Bronchial epithelial cell (primary cell): ENCODE measurements at regions not wholly inside any gene's neighbourhood (a gene's known extent, or its start where the extent isn't known, plus 50 kb on each side); places are given as distances from the start of the nearest gene placed in this dataset.

Experiments used
- DNase-seq: peaks from one replicate; pipeline ENCODE4 v3.0.0-alpha.2; 2010; ENCODE audit warnings: low read depth
- FAIRE-seq: peaks from 2 replicates; lab custom pipeline; 2011; peaks lifted over from hg19 to GRCh38; lab: Jason Lieb, UNC
- H3K27me3 ChIP-seq: 2 replicates; pipeline ENCODE4 v1.5.1; 2011; ENCODE audit warnings: low read length; ENCODE audit not compliant: control insufficient read depth, insufficient read depth
- H3K36me3 ChIP-seq: 2 replicates; pipeline ENCODE4 v1.5.1; 2011; ENCODE audit warnings: low read length; ENCODE audit not compliant: control insufficient read depth, insufficient read depth
- H3K4me3 ChIP-seq: 2 replicates; pipeline ENCODE4 v1.5.1; 2011; ENCODE audit warnings: mild to moderate bottlenecking, low read depth, low read length, control low read depth
- TF ChIP-seq, protein P1 (sequence below): IDR thresholded peaks from 2 replicates; pipeline ENCODE4 v1.5.1; 2011; ENCODE audit warnings: mild to moderate bottlenecking, moderate library complexity, low read length, control low read depth, inconsistent platforms; ENCODE audit not compliant: insufficient read depth, severe bottlenecking

DNA sequence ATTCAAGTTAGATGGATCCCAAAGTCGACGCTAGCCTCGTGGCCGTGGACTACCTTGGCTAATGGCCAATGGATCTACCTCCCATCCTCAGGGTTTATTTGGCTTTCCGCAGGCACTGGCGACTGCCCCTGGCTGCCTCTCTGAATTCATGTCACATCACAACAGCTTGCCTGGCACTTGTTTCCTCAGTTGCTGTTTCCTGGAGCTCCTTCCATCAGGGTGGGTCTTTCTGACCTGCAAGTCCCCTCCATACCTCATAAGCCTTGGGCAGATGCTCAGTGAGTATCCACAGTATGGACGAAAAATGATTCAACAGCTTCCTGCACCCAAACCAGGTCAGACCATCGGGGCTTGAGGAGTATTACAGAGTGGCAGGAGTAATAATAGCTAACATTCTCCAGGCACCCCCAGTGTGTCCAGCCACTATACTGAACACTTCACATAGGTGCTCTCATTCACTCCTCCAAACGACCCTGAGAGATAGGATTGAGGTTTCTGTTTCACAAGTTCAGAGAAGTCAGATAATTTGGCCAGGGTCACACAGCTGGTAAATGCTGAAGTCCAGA lies 311.5 kb downstream of the TLE3 start:
- H3K27me3 ChIP-seq, result peaks cover 8% of the 10 kb centered on the region
- no peaks in the 10 kb centered on the region for H3K36me3 ChIP-seq
- H3K4me3 ChIP-seq, result no peak overlapping the region
- no peak for FAIRE-seq
- DNase-seq, result no peak
- TF ChIP-seq, protein P1, sequence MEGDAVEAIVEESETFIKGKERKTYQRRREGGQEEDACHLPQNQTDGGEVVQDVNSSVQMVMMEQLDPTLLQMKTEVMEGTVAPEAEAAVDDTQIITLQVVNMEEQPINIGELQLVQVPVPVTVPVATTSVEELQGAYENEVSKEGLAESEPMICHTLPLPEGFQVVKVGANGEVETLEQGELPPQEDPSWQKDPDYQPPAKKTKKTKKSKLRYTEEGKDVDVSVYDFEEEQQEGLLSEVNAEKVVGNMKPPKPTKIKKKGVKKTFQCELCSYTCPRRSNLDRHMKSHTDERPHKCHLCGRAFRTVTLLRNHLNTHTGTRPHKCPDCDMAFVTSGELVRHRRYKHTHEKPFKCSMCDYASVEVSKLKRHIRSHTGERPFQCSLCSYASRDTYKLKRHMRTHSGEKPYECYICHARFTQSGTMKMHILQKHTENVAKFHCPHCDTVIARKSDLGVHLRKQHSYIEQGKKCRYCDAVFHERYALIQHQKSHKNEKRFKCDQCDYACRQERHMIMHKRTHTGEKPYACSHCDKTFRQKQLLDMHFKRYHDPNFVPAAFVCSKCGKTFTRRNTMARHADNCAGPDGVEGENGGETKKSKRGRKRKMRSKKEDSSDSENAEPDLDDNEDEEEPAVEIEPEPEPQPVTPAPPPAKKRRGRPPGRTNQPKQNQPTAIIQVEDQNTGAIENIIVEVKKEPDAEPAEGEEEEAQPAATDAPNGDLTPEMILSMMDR, result no peak

DNA sequence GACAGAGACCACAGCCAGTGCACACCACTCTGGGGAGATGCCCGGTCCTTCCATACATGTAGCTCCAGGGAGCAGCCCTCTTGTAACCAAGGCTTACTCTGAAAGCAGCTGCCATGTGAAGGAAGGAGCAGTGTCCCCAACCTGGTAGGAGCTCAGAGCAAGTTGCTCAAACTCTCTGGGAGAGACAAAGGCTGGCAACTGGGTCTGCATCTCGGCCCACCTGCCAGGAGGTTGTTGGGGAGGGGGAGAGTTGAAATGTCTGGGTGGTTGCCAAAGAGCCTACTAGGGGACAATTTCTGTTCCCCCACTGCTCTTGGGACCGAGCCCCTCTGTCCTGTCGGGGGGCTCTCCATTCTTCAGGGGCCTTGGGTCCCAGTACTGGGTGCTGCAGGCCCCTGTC lies 309.9 kb downstream of the TLE3 start:
- Histone ChIP-seq H3K4me3 (no peak overlapping the region), H3K27me3 (peaks cover 5% of the 10 kb centered on the region), H3K36me3 (no peaks in the 10 kb centered on the region)
- DNase-seq, result no peak
- FAIRE-seq, result no peak
- TF ChIP-seq, protein P1, result no peak

DNA sequence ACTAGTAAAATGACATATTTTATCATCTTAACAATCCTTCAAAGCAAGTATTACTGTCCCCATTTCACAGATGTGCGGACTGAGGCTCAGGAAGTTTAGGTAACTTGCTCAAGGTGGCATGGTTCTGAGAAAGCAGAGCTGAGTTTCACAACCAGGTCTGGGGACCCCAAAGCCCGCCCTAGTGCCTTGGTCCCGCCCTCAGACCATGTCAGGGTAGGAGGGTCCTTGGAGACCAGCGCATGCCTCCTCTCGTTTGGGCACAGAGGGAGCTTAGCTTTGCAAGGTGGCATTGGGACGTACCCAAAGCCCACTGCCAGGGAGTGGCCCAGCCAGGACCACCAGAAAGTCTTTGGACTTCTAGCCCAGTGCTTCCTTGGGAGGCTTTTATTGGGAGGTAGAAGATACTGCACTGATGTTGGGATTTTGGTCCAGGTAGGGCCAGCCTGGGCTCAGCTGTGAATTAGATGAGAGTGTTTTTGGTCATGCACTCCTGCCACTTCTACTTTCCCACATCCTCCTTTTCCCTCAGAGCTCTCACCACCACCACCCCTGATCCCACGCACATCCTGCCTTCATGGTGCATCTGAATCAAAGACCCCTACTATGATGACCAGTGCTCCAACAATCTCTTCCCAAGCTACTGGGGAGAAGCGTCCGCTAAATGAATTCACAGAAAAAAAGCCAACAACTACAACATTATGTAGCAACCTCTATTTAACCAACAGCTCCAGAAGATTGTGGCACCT lies 307.9 kb downstream of the TLE3 start:
- Histone ChIP-seq H3K4me3 (no peak overlapping the region), H3K36me3 (no peaks in the 10 kb centered on the region), H3K27me3 (peaks cover 3% of the 10 kb centered on the region)
- TF ChIP-seq, protein P1, result no peak
- FAIRE-seq (no peak), DNase-seq (no peak)

DNA sequence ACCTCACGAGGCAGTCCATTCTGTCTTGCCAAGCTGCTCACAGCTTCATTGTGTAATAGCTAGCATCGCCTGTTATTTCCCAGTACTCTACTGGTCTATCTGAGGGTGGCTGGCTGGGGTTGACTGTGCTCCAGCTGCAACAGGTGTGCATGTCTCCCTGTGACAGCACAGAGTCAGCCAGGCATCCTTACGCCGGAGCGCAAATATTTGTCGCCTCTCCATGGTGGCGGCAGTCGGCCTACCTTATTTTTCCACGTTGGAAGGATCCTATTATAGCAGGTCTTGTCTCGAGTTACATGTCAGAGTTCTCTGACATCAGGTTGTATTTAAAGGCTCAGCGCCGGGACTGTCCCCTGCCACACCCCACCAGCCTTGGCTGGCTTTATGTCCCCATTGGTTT lies 307.1 kb downstream of the TLE3 start:
- H3K36me3 ChIP-seq, result no peaks in the 10 kb centered on the region
- peaks cover 1% of the 10 kb centered on the region for H3K27me3 ChIP-seq
- no peak for FAIRE-seq
- H3K4me3 ChIP-seq, result no peak overlapping the region
- TF ChIP-seq, protein P1, result no peak
- DNase-seq, result no peak

DNA sequence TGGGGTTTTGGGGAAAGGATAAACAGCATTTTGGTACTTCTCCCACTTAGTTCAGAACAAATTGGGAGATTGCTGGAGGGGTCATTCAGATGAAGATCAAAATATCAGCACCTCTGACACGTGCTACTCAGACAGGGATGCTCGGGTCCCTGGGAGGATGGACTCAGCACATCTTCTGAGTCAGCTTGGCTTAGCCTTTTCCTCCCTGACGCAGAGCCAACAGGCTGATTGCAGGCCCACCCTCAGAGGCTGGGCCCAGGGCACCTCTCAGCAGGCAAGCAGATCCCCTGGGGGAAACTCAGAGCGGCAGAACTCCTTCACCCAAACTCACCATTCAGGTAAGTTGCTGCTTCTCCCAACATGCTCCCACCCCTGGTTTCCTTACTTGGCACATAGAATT lies 304.9 kb downstream of the TLE3 start:
- FAIRE-seq (no peak), DNase-seq (no peak)
- TF ChIP-seq, protein P1, result no peak
- Histone ChIP-seq H3K4me3 (no peak overlapping the region), H3K36me3 (no peaks in the 10 kb centered on the region), H3K27me3 (peaks cover 1% of the 10 kb centered on the region)
